Adipocyte (in vitro differentiated cells): ENCODE measurements at regions not wholly inside any gene's neighbourhood (a gene's known extent, or its start where the extent isn't known, plus 50 kb on each side); places are given as distances from the start of the nearest gene placed in this dataset.

Experiments
- DNase-seq: peaks from one replicate; pipeline ENCODE4 v3.0.0-alpha.2; 2015; ENCODE audit warnings: low read depth
- H3K27me3 ChIP-seq: replicated peaks from 2 replicates; pipeline ENCODE4 v1.7.0; 2013; ENCODE audit warnings: mild to moderate bottlenecking, low read length, moderate library complexity; ENCODE audit not compliant: control insufficient read depth, insufficient read depth
- H3K36me3 ChIP-seq: 2 replicates; pipeline ENCODE4 v1.7.0; 2013; ENCODE audit warnings: low read length, mild to moderate bottlenecking, moderate library complexity; ENCODE audit not compliant: control insufficient read depth, insufficient read depth, severe bottlenecking
- H3K4me1 ChIP-seq: 2 replicates; pipeline ENCODE4 v1.7.0; 2013; ENCODE audit warnings: mild to moderate bottlenecking, low read length, moderate library complexity; ENCODE audit not compliant: control insufficient read depth, insufficient read depth
- H3K4me3 ChIP-seq: 2 replicates; pipeline ENCODE4 v1.7.0; 2013; ENCODE audit warnings: mild to moderate bottlenecking, low read length, moderate library complexity
- H3K9ac ChIP-seq: 2 replicates; pipeline ENCODE4 v1.7.0; 2013; ENCODE audit warnings: mild to moderate bottlenecking, low read length, moderate library complexity
- H3K9me3 ChIP-seq: 2 replicates; pipeline ENCODE4 v1.7.0; 2013; ENCODE audit warnings: mild to moderate bottlenecking, low read length, moderate library complexity; ENCODE audit not compliant: control insufficient read depth

- Histone ChIP-seq H3K27me3 (peaks cover 20% of the 10 kb centered on the region), H3K9me3 (no peaks in the 10 kb centered on the region)
- no peak for DNase-seq
These were observed 145.4 kb upstream of the SLC24A5 start for GRCh38 chr15:47975427-47975826.

GRCh38 chr15:47983533-47983932 lies 137.3 kb upstream of the SLC24A5 start:
- Histone ChIP-seq H3K4me3 (no peak overlapping the region), H3K4me1 (peaks cover 12% of the 10 kb centered on the region), H3K9ac (no peak overlapping the region), H3K9me3 (no peaks in the 10 kb centered on the region), H3K27me3 (no peaks in the 10 kb centered on the region), H3K36me3 (no peaks in the 10 kb centered on the region)
- DNase-seq, result no peak

More at GRCh38 chr15:47975427-47975826, 145.4 kb upstream of the SLC24A5 start:
- no peak overlapping the region for H3K4me3 ChIP-seq
- H3K4me1 ChIP-seq, result no peaks in the 10 kb centered on the region
- no peak overlapping the region for H3K9ac ChIP-seq
- H3K36me3 ChIP-seq, result no peaks in the 10 kb centered on the region

- H3K36me3 ChIP-seq, result no peaks in the 10 kb centered on the region
- no peak overlapping the region for H3K9ac ChIP-seq
- H3K9me3 ChIP-seq, result no peaks in the 10 kb centered on the region
- H3K27me3 ChIP-seq, result no peaks in the 10 kb centered on the region
- peaks cover 12% of the 10 kb centered on the region for H3K4me1 ChIP-seq
- no peak overlapping the region for H3K4me3 ChIP-seq
- DNase-seq, result no peak
These were observed 135.2 kb upstream of the SLC24A5 start for GRCh38 chr15:47985568-47985967.

GRCh38 chr15:47987461-47987860 lies 133.3 kb upstream of the SLC24A5 start:
- Histone ChIP-seq H3K4me3 (no peak overlapping the region), H3K9me3 (no peaks in the 10 kb centered on the region), H3K36me3 (no peaks in the 10 kb centered on the region), H3K27me3 (no peaks in the 10 kb centered on the region), H3K9ac (no peak overlapping the region), H3K4me1 (peaks cover 12% of the 10 kb centered on the region)
- DNase-seq, result no peak

GRCh38 chr15:47987908-47988532 lies 132.8 kb upstream of the SLC24A5 start:
- Histone ChIP-seq H3K4me3 (no peak overlapping the region), H3K9ac (no peak overlapping the region), H3K27me3 (no peaks in the 10 kb centered on the region), H3K36me3 (no peaks in the 10 kb centered on the region), H3K4me1 (peaks cover 12% of the 10 kb centered on the region), H3K9me3 (no peaks in the 10 kb centered on the region)
- peak; percentile 85 for DNase-seq

- H3K9me3 ChIP-seq, result no peaks in the 10 kb centered on the region
- no peak overlapping the region for H3K9ac ChIP-seq
- H3K36me3 ChIP-seq, result no peaks in the 10 kb centered on the region
- DNase-seq, result no peak
- no peaks in the 10 kb centered on the region for H3K27me3 ChIP-seq
- peaks cover 12% of the 10 kb centered on the region for H3K4me1 ChIP-seq
- H3K4me3 ChIP-seq, result no peak overlapping the region
These were observed 132.2 kb upstream of the SLC24A5 start for GRCh38 chr15:47988564-47988963.

GRCh38 chr15:47990821-47991220 lies 130.0 kb upstream of the SLC24A5 start:
- no peak overlapping the region for H3K4me3 ChIP-seq
- H3K4me1 ChIP-seq, result peaks cover 12% of the 10 kb centered on the region
- no peaks in the 10 kb centered on the region for H3K9me3 ChIP-seq
- H3K9ac ChIP-seq, result no peak overlapping the region
- H3K36me3 ChIP-seq, result no peaks in the 10 kb centered on the region
- no peak for DNase-seq
- no peaks in the 10 kb centered on the region for H3K27me3 ChIP-seq

GRCh38 chr15:47991357-47991756 lies 129.4 kb upstream of the SLC24A5 start:
- no peak overlapping the region for H3K4me3 ChIP-seq
- no peaks in the 10 kb centered on the region for H3K27me3 ChIP-seq
- H3K9me3 ChIP-seq, result no peaks in the 10 kb centered on the region
- H3K4me1 ChIP-seq, result peaks cover 12% of the 10 kb centered on the region
- no peaks in the 10 kb centered on the region for H3K36me3 ChIP-seq
- H3K9ac ChIP-seq, result no peak overlapping the region
- no peak for DNase-seq

GRCh38 chr15:47993051-47993450 lies 127.7 kb upstream of the SLC24A5 start:
- Histone ChIP-seq H3K9ac (no peak overlapping the region), H3K36me3 (no peaks in the 10 kb centered on the region), H3K27me3 (no peaks in the 10 kb centered on the region), H3K4me3 (no peak overlapping the region), H3K9me3 (no peaks in the 10 kb centered on the region), H3K4me1 (no peaks in the 10 kb centered on the region)
- DNase-seq, result no peak

- H3K4me1 ChIP-seq, result no peaks in the 10 kb centered on the region
- H3K9me3 ChIP-seq, result no peaks in the 10 kb centered on the region
- DNase-seq, result no peak
- H3K36me3 ChIP-seq, result no peaks in the 10 kb centered on the region
- peaks cover 6% of the 10 kb centered on the region for H3K27me3 ChIP-seq
- no peak overlapping the region for H3K9ac ChIP-seq
- H3K4me3 ChIP-seq, result no peak overlapping the region
These were observed 123.4 kb upstream of the SLC24A5 start for GRCh38 chr15:47997195-47998080.

GRCh38 chr15:47998619-47999019 lies 122.2 kb upstream of the SLC24A5 start:
- no peak for DNase-seq
- no peaks in the 10 kb centered on the region for H3K4me1 ChIP-seq
- no peaks in the 10 kb centered on the region for H3K9me3 ChIP-seq
- H3K27me3 ChIP-seq, result peaks cover 6% of the 10 kb centered on the region
- no peak overlapping the region for H3K4me3 ChIP-seq
- H3K36me3 ChIP-seq, result no peaks in the 10 kb centered on the region
- H3K9ac ChIP-seq, result no peak overlapping the region
